Keratinocyte (primary cell): ENCODE measurements at regions not wholly inside any gene's neighbourhood (a gene's known extent, or its start where the extent isn't known, plus 50 kb on each side); places are given as distances from the start of the nearest gene placed in this dataset.

Experiments used
- CTCF ChIP-seq, 3 experiments: IDR thresholded peaks in 1 of 3; conservative IDR thresholded peaks in 1 of 3; optimal IDR thresholded peaks in 1 of 3; 2 replicates in 2 of 3; 3 replicates in 1 of 3; pipeline versions ENCODE3 to v1.5.1; 2011; ENCODE audit warnings: low read length in 3 of 3, mild to moderate bottlenecking in 3 of 3, moderate library complexity in 2 of 3, control low read depth in 1 of 3, inconsistent platforms in 1 of 3; ENCODE audit not compliant: insufficient read depth in 2 of 3; ENCODE audit errors: extremely low read depth in 1 of 3
- EZH2 ChIP-seq: IDR thresholded peaks from one replicate; pipeline ENCODE4 v1.6.1; 2012; ENCODE audit warnings: inconsistent platforms, mild to moderate bottlenecking, low read length, moderate library complexity

GRCh38 chr4:163598028-163598427 lies 103.5 kb downstream of the TMA16 start:
- TF ChIP-seq CTCF (optimal IDR thresholded peaks at IDR 0.05 in 1 of 3, IDR thresholded peaks at IDR 0.05 in 1 of 3, conservative IDR thresholded peaks at IDR 0.05 in 1 of 3; ENCODE audit: extremely low read depth in 1 of 3, insufficient read depth in 2 of 3, low read length in 3 of 3) (no peak), EZH2 (no peak)
